Keratinocyte (primary cell): ENCODE measurements at regions not wholly inside any gene's neighbourhood (a gene's known extent, or its start where the extent isn't known, plus 50 kb on each side); places are given as distances from the start of the nearest gene placed in this dataset.

Source experiments
- DNase-seq: peaks from one replicate; pipeline ENCODE4 v3.0.0-alpha.2; 2011; ENCODE audit warnings: low read depth, missing footprints, low spot score
- FAIRE-seq: peaks from 2 replicates; lab custom pipeline; 2011; peaks lifted over from hg19 to GRCh38; lab: Jason Lieb, UNC
- H2AFZ ChIP-seq: 2 replicates; pipeline ENCODE4 v1.6.0; 2012; ENCODE audit warnings: low read length, control low read depth, inconsistent platforms; ENCODE audit not compliant: control insufficient read depth
- H3K27ac ChIP-seq: 2 replicates; pipeline ENCODE4 v1.5.1; 2011; ENCODE audit warnings: low read length; ENCODE audit not compliant: control insufficient read depth, insufficient read depth
- H3K27me3 ChIP-seq: 3 replicates; pipeline ENCODE4 v1.6.0; 2011; ENCODE audit warnings: low read length; ENCODE audit not compliant: control insufficient read depth, insufficient read depth; ENCODE audit errors: extremely low read depth
- H3K36me3 ChIP-seq, 2 experiments: 2 replicates in 1 of 2; 3 replicates in 1 of 2; pipeline ENCODE4 v1.5.1; 2011; ENCODE audit warnings: low read length in 2 of 2, mild to moderate bottlenecking in 1 of 2; ENCODE audit not compliant: control insufficient read depth in 2 of 2, insufficient read depth in 2 of 2; ENCODE audit errors: extremely low read depth in 1 of 2
- H3K4me1 ChIP-seq: 3 replicates; pipeline ENCODE4 v1.5.1; 2011; ENCODE audit warnings: low read length; ENCODE audit not compliant: control insufficient read depth, insufficient read depth; ENCODE audit errors: extremely low read depth
- H3K4me2 ChIP-seq: 3 replicates; pipeline ENCODE4 v1.6.0; 2011; ENCODE audit warnings: low read depth, low read length; ENCODE audit not compliant: control insufficient read depth, insufficient read depth; ENCODE audit errors: extremely low read depth
- H3K4me3 ChIP-seq, 3 experiments: fragments of 200-600 bp in 1 of 3; sonication (generic) in 1 of 3; 2 replicates in 2 of 3; 3 replicates in 1 of 3; pipeline ENCODE4 v1.5.1; 2011 to 2016; ENCODE audit warnings: low read length in 3 of 3, mild to moderate bottlenecking in 3 of 3, control low read depth in 2 of 3, inconsistent platforms in 1 of 3, low read depth in 1 of 3, mixed read lengths in 1 of 3, mixed run types in 1 of 3, moderate library complexity in 1 of 3; ENCODE audit not compliant: control insufficient read depth in 2 of 3, insufficient read depth in 2 of 3; ENCODE audit errors: extremely low read depth in 1 of 3
- H3K79me2 ChIP-seq: 2 replicates; pipeline ENCODE4 v1.6.0; 2012; ENCODE audit warnings: low read length; ENCODE audit not compliant: control insufficient read depth, insufficient read depth
- H3K9ac ChIP-seq: 3 replicates; pipeline ENCODE4 v1.6.0; 2011; ENCODE audit warnings: low read length; ENCODE audit not compliant: control insufficient read depth, insufficient read depth; ENCODE audit errors: extremely low read depth
- H3K9me1 ChIP-seq: 3 replicates; pipeline ENCODE4 v1.6.0; 2011; ENCODE audit warnings: low read length; ENCODE audit not compliant: control insufficient read depth, insufficient read depth; ENCODE audit errors: extremely low read depth
- H3K9me3 ChIP-seq: 2 replicates; pipeline ENCODE4 v1.5.1; 2012; ENCODE audit warnings: low read depth, low read length; ENCODE audit not compliant: control insufficient read depth
- H4K20me1 ChIP-seq: 3 replicates; pipeline ENCODE4 v1.6.0; 2011; ENCODE audit warnings: low read length; ENCODE audit not compliant: control insufficient read depth, insufficient read depth; ENCODE audit errors: extremely low read depth
- CTCF ChIP-seq, 3 experiments: IDR thresholded peaks in 1 of 3; conservative IDR thresholded peaks in 1 of 3; optimal IDR thresholded peaks in 1 of 3; 2 replicates in 2 of 3; 3 replicates in 1 of 3; pipeline versions ENCODE3 to v1.5.1; 2011; ENCODE audit warnings: low read length in 3 of 3, mild to moderate bottlenecking in 3 of 3, moderate library complexity in 2 of 3, control low read depth in 1 of 3, inconsistent platforms in 1 of 3; ENCODE audit not compliant: insufficient read depth in 2 of 3; ENCODE audit errors: extremely low read depth in 1 of 3
- EZH2 ChIP-seq: IDR thresholded peaks from one replicate; pipeline ENCODE4 v1.6.1; 2012; ENCODE audit warnings: inconsistent platforms, mild to moderate bottlenecking, low read length, moderate library complexity
- dilution Hi-C: fragments of 300-500 bp; cut with MboI; formaldehyde crosslinking; loops from one replicate; pipeline ENCODE4 v1.7.0; 2020; ENCODE audit warnings: low sequenced_read_pairs; ENCODE audit not compliant: extremely low pct_ligation_motif_present

- no peak overlapping the region for H3K4me3 ChIP-seq
- no peaks in the 10 kb centered on the region for H3K79me2 ChIP-seq
- H4K20me1 ChIP-seq, result no peaks in the 10 kb centered on the region
- no peaks in the 10 kb centered on the region for H3K36me3 ChIP-seq
- no peak for DNase-seq
- TF ChIP-seq CTCF (optimal IDR thresholded peaks at IDR 0.05 in 1 of 3, IDR thresholded peaks at IDR 0.05 in 1 of 3, conservative IDR thresholded peaks at IDR 0.05 in 1 of 3; ENCODE audit: extremely low read depth in 1 of 3, insufficient read depth in 2 of 3, low read length in 3 of 3) (no peak), EZH2 (no peak)
- no peaks in the 10 kb centered on the region for H3K4me1 ChIP-seq
- H2AFZ ChIP-seq, result no peak overlapping the region
- no peaks in the 10 kb centered on the region for H3K9me3 ChIP-seq
- H3K27me3 ChIP-seq, result no peaks in the 10 kb centered on the region
- no peaks in the 10 kb centered on the region for H3K9me1 ChIP-seq
- no peak for FAIRE-seq
- H3K27ac ChIP-seq, result no peak overlapping the region
- dilution Hi-C loops, result no loop called here
- no peak overlapping the region for H3K9ac ChIP-seq
- no peak overlapping the region for H3K4me2 ChIP-seq
Measured at GRCh38 chr4:163217505-163217904, 50.8 kb upstream of the NAF1 start.
